Endothelial cell of umbilical vein (primary cell): ENCODE measurements at regions not wholly inside any gene's neighbourhood (a gene's known extent, or its start where the extent isn't known, plus 50 kb on each side); places are given as distances from the start of the nearest gene placed in this dataset.

ENCODE experiments used
- EZH2 ChIP-seq: IDR thresholded peaks from 2 replicates; pipeline ENCODE4 v1.6.1; 2012; ENCODE audit warnings: borderline replicate concordance, low read depth, mild to moderate bottlenecking, moderate library complexity, low read length, inconsistent platforms; ENCODE audit not compliant: severe bottlenecking
- FOS ChIP-seq: IDR thresholded peaks from 2 replicates; pipeline ENCODE4 v1.6.1; 2011; ENCODE audit warnings: mild to moderate bottlenecking, low read length, moderate library complexity, borderline replicate concordance; ENCODE audit not compliant: insufficient read depth
- GATA2 ChIP-seq: IDR thresholded peaks from 2 replicates; pipeline ENCODE4 v1.7.0; 2011; ENCODE audit warnings: low read depth, mild to moderate bottlenecking, moderate library complexity, mixed read lengths, low read length; ENCODE audit not compliant: insufficient read length, insufficient read depth
- JUN ChIP-seq: IDR thresholded peaks from 2 replicates; pipeline ENCODE4 v1.6.1; 2011; ENCODE audit warnings: borderline replicate concordance, low read depth; ENCODE audit not compliant: insufficient read length, insufficient read depth
- MYC ChIP-seq: IDR thresholded peaks from one replicate; pipeline ENCODE4 v1.6.1; 2011; ENCODE audit warnings: mild to moderate bottlenecking, low read depth, low read length
- POLR2A ChIP-seq: IDR thresholded peaks from 2 replicates; pipeline ENCODE4 v1.6.1; 2012; ENCODE audit warnings: low read depth, mild to moderate bottlenecking, control low read depth, low read length
- POLR2AphosphoS5 ChIP-seq: IDR thresholded peaks from 2 replicates; pipeline ENCODE4 v1.6.1; 2012; ENCODE audit warnings: low read depth, mild to moderate bottlenecking, control low read depth, low read length, moderate library complexity; ENCODE audit not compliant: insufficient read depth
- TF ChIP-seq, protein P1 (sequence below), 2 donors: IDR thresholded peaks; 1 replicate in 1 of 2; 2 replicates in 1 of 2; pipeline ENCODE4 v1.5.1; 2011; ENCODE audit warnings: low read length in 2 of 2, mild to moderate bottlenecking in 2 of 2, moderate library complexity in 2 of 2, control low read depth in 1 of 2, inconsistent platforms in 1 of 2, low read depth in 1 of 2; ENCODE audit not compliant: insufficient read depth in 1 of 2; ENCODE audit errors: extremely low read depth in 1 of 2

DNA sequence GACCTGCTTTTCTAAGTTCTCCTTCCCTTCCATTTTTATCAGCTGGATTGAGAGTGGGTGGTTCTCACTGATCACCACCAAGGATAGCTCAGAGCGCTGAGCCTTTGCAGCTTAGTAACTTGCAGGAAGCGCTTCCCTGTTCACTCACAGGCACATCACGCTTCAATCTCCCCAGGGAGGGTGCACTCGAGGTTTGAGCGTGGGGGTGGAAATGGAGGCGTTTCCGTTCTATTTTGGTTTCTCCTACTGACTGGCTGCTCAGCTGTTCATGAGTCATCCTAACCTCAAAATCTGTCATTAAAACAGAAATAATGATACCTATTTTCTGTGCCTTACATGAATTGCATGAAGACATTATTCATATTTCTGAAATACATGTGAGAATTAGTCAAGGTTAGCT is 292.1 kb downstream of the SPRY2 start:
- peak; percentile 88 for TF ChIP-seq GATA2
- TF ChIP-seq, protein P1, sequence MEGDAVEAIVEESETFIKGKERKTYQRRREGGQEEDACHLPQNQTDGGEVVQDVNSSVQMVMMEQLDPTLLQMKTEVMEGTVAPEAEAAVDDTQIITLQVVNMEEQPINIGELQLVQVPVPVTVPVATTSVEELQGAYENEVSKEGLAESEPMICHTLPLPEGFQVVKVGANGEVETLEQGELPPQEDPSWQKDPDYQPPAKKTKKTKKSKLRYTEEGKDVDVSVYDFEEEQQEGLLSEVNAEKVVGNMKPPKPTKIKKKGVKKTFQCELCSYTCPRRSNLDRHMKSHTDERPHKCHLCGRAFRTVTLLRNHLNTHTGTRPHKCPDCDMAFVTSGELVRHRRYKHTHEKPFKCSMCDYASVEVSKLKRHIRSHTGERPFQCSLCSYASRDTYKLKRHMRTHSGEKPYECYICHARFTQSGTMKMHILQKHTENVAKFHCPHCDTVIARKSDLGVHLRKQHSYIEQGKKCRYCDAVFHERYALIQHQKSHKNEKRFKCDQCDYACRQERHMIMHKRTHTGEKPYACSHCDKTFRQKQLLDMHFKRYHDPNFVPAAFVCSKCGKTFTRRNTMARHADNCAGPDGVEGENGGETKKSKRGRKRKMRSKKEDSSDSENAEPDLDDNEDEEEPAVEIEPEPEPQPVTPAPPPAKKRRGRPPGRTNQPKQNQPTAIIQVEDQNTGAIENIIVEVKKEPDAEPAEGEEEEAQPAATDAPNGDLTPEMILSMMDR (IDR thresholded peaks at IDR 0.05; ENCODE audit: extremely low read depth in 1 of 2, insufficient read depth in 1 of 2, low read depth in 1 of 2, low read length in 2 of 2): no peak
- TF ChIP-seq POLR2AphosphoS5: peak; percentile 88
- TF ChIP-seq POLR2A: no peak
- TF ChIP-seq EZH2: no peak
- TF ChIP-seq MYC: no peak
- peak; percentile 93 for TF ChIP-seq JUN
- peak; percentile 99 for TF ChIP-seq FOS
